Testis (tissue), 2 donors: ENCODE measurements at regions not wholly inside any gene's neighbourhood (a gene's known extent, or its start where the extent isn't known, plus 50 kb on each side); places are given as distances from the start of the nearest gene placed in this dataset.

Experiments
- POLR2A ChIP-seq: fragments of 450-650 bp; IDR thresholded peaks from one replicate; pipeline ENCODE4 v1.6.1; 2017; ENCODE audit warnings: antibody characterized with exemption, mild to moderate bottlenecking, moderate library complexity
- TF ChIP-seq, protein P1 (sequence below), 3 experiments: fragments of 450-650 bp in 2 of 3; fragments of 200-600 bp in 1 of 3; sonication (generic) in 1 of 3; IDR thresholded peaks; one replicate each; pipeline ENCODE4 v1.5.1; 2016 to 2019; ENCODE audit warnings: antibody characterized with exemption in 3 of 3, mild to moderate bottlenecking in 2 of 3, moderate library complexity in 1 of 3

DNA sequence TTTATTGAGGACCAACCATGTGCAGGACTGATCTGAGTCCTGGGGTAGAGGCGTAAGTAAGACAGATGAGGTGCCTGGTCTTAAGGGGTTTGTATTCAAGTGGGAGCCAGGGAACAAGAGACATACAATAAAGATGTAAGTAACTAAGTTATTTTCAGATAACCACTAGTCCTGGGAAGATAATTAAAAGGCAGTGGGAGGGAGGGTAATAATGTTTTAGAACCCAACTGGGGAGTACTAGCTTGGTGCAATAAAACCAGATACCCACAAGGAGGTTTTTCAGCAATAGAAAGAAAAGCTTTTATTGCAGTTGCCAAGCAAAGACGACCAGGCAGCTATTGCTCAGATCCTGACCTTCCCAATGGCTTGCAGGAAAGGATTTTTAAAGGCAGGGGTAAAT is 893.7 kb downstream of the UQCRFS1 start:
- TF ChIP-seq, protein P1, sequence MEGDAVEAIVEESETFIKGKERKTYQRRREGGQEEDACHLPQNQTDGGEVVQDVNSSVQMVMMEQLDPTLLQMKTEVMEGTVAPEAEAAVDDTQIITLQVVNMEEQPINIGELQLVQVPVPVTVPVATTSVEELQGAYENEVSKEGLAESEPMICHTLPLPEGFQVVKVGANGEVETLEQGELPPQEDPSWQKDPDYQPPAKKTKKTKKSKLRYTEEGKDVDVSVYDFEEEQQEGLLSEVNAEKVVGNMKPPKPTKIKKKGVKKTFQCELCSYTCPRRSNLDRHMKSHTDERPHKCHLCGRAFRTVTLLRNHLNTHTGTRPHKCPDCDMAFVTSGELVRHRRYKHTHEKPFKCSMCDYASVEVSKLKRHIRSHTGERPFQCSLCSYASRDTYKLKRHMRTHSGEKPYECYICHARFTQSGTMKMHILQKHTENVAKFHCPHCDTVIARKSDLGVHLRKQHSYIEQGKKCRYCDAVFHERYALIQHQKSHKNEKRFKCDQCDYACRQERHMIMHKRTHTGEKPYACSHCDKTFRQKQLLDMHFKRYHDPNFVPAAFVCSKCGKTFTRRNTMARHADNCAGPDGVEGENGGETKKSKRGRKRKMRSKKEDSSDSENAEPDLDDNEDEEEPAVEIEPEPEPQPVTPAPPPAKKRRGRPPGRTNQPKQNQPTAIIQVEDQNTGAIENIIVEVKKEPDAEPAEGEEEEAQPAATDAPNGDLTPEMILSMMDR (IDR thresholded peaks at IDR 0.05) = no peak
- TF ChIP-seq POLR2A = no peak
